Vagina (tissue), 2 donors: ENCODE measurements at regions not wholly inside any gene's neighbourhood (a gene's known extent, or its start where the extent isn't known, plus 50 kb on each side); places are given as distances from the start of the nearest gene placed in this dataset.

ENCODE experiments used
- CTCF ChIP-seq, 3 experiments: fragments of 450-650 bp in 2 of 3; fragments of 200-600 bp in 1 of 3; sonication (generic) in 1 of 3; IDR thresholded peaks; one replicate each; pipeline ENCODE4 v1.5.1; 2017 to 2019; ENCODE audit warnings: antibody characterized with exemption in 3 of 3, mild to moderate bottlenecking in 2 of 3, moderate library complexity in 2 of 3
- POLR2A ChIP-seq, 2 donors: fragments of 450-650 bp; IDR thresholded peaks; one replicate each; pipeline ENCODE4 v1.6.1; 2017; ENCODE audit warnings: antibody characterized with exemption in 2 of 2, mild to moderate bottlenecking in 2 of 2, moderate library complexity in 2 of 2
- POLR2AphosphoS5 ChIP-seq, 2 donors: sonication (generic); formaldehyde crosslinking; IDR thresholded peaks; one replicate each; pipeline ENCODE4 v1.9.0; 2017; ENCODE audit warnings: antibody characterized with exemption in 2 of 2, mild to moderate bottlenecking in 2 of 2, low read depth in 1 of 2; ENCODE audit not compliant: insufficient read depth in 1 of 2

DNA sequence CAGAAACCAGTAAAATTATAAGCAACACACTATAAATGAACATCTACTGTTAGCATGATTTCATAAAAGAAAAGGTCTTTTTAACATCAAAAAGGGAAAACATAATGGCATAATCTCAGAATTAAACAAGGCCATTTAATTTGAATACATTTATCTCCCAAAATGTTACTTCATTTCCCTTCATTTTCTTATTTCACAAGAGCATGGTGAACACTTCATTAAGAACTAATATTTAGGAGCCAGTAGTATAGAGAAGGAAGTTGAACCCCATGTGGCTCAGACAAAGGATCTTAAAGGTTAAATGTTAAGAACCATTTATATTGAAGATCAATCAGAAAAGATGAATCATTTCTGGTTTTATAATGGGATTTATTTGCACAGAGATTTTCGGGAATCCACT is 981.7 kb downstream of the TTLL7 start:
- TF ChIP-seq CTCF (IDR thresholded peaks at IDR 0.05) (no peak), POLR2A (IDR thresholded peaks at IDR 0.05) (no peak), POLR2AphosphoS5 (IDR thresholded peaks at IDR 0.05; ENCODE audit: insufficient read depth in 1 of 2, low read depth in 1 of 2) (no peak)
